GM21717 (cell line): ENCODE measurements at regions not wholly inside any gene's neighbourhood (a gene's known extent, or its start where the extent isn't known, plus 50 kb on each side); places are given as distances from the start of the nearest gene placed in this dataset.
A peak's percentile ranks its signal among the peaks of the same experiment; 100 is the strongest.

ENCODE experiments used
- ATAC-seq: cut with Tn5 transposase; IDR thresholded peaks from one replicate; pipeline ENCODE4 v1.9.1; 2021; ENCODE audit warnings: mild to moderate bottlenecking, moderate library complexity; ENCODE audit not compliant: unreplicated experiment

DNA sequence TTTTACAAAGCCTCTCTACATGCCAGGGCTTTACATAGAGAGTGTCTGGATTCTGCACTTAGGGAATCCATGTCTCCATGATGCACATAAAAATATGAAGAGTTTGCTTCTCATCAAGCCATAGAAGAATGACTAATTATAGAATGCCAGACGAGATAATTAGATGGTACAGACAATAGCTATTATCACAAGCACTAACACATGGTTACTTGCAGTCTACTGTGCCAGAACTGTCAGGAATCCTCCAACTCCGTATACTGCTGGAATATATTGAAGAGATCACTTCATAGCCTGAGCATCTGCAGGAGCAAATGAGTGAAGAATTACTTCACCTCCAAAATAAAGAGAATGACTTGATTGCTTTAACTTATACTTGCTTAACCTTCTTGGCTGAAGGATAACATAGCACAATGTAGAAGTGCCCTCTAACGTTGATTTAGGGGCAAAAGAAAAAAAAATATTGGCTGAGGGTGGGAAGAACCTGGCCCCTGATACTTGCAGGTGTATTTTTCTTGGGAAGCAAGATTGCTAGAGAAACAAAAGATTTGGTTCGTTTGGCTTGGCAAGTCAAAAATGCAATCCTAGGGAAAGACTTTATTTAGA, 272.8 kb upstream of the FAR2 start:
- no peak for ATAC-seq

DNA sequence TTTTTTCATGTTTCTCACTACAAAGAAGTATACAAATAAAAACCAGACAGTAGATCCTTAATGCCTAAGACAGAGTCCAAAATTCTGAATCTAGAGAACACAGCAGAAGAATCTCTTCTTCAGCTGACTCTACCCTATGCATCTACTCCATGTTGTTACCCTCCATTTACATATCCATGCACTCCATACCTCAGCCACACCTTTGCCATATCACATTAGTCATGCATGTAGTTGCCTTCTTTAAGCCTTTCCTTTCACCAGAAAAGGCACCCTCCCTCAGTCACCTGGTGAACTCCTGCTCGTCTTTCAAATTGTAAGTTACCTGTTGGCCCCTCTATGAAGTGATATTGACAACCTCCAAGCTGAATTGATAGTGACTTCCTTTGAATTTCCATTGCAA, 271.2 kb upstream of the FAR2 start:
- no peak for ATAC-seq

DNA sequence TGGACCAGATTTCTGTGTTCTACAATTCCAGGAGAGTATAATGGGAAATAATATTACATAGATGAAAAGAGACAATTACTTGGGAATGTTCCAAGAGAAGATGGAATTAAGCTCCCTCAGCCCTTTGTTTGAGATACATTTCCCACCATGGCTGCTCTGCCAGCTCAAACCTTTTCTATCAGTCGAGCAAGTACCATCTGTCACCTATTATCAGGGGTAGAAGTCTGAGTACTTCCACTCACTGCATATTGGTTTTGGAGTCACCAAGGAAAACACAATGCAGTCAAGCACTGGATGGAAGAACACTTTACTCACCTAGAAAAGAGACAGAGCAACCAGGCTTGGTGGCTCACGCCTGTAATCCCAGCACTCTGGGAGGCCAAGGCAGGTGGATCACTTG, 270.4 kb upstream of the FAR2 start:
- no peak for ATAC-seq

DNA sequence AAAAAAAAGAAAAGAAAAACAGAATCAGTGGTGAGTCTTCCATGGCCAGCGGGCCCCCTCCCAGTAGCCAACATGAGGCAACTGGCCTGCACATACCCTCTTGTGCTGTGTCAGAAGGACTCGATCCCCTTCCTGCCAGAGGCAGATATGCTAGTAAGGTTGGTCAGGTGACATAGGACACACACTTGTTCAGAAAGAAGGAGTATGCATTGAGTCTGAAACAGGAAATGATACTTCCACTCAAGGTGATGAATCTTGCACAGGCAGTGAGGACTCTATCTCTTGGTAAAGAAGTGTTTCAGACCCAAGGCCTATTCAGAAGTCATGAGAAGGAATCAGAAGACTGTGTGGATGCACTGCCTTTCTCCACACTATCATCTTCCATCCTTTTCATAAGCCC, 269.7 kb upstream of the FAR2 start:
- peak; percentile 74 for ATAC-seq

DNA sequence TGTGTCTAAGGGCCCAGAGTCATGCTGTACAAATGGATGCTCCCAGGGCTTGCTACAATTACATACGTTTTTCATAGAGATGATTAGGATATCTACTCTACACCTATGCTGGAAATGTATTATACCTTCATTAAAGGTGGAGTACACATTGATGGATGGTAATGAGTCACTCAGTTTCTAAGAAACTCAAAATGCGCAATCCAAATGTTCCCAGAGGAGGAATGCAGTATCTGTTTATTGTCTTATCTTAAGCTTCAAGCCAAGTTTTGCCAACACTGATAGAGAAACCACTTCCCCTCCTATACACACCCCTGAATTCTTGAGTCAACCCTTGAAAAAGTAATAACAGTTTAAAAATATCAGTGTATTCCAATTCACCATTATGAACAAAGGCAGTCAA, 266.6 kb upstream of the FAR2 start:
- ATAC-seq, result no peak

DNA sequence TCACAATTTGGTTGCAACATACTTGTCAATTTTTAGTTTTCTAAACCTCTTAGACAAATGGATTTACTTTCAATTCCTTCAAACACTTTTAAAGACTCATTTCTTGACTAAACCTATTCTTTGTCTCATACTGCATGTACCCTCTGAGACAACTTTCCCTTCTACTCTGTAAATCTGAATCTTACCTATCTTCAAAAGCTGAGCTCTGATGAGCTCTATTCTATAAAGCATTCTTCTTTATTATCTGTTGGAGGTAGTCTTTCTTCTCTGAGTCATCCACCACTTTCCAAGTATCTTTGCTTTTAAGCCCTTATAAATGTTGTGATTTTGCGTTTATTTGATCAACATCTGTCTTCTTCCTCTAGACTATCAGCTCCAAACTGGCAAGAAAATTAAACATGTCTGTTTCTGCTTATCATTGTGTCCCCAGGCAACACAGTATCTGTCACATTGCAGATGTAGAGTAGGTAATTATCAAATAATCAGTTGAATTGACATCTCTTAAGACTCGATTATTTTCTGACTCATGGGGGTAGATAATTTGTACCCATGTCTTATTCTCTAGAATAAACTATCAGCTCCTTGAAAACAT, 265.6 kb upstream of the FAR2 start:
- no peak for ATAC-seq

DNA sequence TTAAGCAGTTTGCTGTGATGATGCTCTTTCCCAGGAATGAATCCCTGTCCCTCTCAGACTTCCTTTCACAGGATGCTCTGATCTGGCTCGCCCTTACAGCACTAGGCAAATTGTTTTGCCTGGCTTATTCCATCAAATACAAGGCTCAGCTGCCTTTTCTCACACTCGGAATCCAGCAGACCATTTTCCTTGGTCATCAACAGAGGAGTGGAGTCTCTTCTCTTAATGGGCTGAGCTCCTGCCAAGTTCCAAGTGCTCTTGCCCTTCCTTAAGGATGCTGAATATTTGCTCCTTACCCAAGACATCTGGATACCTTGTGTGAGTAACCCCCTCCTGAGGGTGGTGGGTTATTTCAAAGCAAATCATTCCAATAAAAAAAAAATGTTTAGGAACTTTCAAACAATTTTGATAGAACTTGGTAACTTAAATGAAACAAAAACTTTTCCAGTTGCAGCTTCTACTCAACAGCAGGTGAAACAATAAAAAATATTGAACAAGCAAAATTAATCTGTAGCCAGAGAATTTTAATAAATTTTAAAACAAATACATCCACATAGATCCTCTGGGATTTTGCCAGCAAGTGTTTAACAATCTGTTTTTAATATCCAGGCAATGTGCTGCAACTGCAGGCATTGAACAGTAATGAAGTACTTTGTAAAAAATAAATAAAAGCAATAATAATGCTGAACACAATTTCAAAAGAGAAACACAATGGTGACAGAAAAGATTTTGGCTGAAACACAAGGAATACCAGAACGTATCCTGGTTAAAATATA, 264.0 kb upstream of the FAR2 start:
- no peak for ATAC-seq

DNA sequence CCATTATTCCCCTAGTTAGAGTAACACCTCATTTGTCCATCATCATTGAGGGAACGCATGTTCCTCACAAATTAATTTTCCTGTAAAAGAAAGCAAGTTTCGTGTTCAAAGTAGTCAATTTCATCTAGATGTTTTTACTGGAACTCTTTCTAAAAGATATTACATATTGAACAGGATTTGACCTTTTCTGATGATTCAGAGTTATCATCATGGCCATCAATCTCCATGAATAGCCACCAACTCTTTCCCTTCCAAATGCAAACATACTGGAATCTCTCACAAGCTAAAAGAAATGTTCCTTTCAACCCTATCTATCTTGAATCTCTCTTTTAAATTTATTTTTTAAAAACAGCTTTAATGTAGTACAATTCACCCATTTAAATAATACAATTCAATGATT, 263.1 kb upstream of the FAR2 start:
- no peak for ATAC-seq

DNA sequence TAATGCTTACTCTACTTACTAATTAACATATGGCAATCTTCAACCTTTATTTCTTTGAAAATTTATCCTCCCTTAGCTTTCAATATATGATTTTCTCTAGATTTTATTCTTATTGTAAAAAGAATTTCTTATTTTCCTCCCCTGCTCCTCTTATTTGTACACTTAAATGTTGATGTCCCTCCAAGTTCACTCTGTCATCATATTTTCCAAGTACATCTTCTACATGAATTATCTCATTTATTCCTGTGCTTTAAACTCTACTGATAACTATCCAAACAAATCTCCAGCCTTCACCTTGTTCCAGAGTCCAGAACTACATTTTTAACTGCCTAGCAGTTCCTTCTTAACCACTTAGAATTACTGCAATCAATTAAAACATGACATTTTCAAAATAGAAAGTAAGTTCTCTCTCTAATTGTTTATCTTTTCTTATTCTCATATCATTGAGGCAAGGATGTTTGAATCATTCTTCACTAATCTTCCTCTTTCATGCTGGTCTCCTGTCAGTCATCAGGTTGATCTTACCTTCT, 261.6 kb upstream of the FAR2 start:
- ATAC-seq, result no peak

DNA sequence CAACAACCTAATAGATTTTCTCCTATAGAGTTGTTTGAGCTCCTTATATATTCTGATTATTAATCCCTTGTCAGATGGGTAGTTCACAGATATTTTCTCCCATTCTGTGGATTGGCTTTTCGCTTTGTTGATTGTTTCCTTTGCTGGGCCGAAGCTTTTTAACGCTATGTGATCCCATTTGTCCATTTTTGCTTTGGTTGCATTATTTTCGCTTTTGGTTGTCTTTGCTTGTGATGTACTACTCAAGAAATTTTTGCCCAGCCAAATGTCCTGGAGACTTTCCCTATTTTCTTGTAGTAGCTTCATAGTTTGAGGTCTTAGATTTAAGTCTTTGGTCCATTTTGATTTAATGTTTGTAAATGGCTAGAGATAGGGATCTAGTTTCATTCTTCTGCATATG, 258.4 kb upstream of the FAR2 start:
- no peak for ATAC-seq

DNA sequence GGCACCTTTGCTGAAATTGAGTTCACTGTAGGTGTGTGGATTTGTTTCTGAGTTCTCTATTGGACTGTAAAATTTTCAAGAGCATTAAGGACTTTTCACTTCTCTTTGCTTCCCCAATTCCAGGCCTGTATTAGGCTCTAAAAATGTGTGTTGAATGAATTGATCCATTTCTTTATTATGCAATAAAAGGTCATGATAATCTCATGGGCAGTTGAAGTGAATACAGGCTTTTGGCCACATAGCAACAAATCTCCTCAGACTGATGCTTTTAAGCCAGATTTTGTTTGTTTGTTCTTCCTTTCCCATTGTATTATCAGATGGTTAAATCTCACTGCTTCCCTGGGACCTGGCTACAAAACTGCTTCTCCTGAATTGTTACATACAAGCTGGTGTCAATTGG, 258.0 kb upstream of the FAR2 start:
- ATAC-seq, result no peak

DNA sequence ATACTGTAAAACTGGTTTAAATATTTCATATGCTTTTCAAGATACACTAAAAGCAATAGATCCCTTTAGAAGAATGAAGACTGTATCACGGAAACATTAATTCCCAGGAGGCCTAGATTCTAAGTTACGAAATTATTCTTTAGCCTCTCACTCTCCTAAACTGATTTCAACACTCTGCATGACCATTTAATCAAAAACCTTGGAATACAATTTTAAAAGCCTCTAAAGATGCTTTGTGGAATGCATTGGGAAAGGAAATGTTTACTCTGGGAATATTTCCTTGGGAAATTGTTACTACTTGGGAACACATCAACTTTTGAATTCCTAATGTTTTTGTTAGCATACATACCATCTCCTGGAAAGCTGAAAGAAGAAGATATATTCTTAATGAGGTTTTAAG, 255.7 kb upstream of the FAR2 start:
- ATAC-seq, result no peak

DNA sequence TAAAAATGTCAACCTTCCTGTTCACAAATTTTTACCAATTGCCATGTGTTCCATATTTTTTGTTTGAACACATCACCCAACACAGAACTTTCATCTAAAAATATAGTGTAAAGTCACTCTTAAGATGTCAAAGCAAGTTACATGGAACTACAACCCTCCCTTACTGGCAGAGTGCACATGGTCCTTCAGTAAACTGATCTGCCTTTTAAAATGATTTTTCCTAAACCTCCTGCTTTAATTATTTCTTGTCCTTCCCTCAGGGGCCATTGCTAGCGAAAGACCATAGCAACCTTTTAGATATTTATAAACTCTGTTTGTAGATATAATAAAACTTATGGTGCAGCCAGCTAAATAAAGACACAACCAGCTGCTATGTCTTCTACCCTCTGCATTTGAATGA, 255.2 kb upstream of the FAR2 start:
- ATAC-seq, result no peak

DNA sequence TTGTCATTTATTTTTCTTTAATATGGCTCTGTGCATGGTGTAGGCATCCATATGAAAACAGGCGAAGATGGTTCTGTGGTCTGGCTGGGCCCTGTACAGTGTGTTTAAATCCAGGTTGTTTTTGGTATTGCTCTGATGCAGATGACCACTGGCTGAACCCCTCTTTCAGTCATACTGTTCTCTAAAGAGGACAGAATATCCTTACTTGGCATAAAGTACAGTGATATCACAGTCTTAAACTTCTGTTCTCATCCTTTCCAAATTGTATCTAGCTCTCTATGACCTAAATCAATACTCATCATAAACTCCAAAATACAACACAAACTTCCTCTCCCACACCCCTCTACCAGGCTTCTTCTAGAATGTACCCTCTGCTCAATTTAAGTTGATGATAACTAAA, 252.7 kb upstream of the FAR2 start:
- ATAC-seq, result no peak

DNA sequence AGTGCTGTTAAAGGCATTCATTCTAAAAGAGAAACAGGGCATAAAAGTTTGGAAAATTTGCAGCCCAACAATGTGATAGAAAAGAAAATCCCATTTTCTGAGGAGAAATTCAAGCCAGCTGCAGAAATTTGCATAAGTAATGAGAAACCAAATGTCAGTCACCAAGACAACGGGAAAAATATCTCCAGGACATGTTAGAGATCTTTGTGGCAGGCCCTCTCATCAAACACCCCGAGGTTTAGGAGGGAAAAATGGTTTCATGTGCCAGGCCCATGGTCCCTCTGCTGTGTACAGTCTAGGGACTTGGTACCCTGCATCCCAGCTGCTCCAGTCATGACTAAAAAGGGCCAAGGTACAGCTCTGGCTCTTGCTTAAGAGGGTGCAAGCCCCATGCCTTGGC, 251.0 kb upstream of the FAR2 start:
- ATAC-seq, result no peak

DNA sequence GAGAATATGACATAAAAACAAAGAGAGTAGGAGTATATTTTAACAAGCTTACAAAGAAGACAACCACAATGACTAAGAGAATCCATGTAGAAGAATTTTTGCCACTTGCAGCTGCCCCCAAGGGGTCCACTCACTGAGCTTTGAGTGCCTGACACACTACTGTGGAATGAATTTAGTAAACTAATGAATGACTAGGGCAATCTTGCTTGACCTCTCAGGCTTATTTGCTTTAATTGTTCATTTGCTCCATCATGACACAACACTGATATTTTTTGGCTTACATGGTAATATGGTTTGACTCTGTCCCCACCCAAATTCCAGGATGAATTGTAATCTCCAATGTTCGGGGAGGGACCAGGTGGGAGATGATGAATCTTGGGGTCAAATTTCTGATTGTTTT, 249.1 kb upstream of the FAR2 start:
- no peak for ATAC-seq

DNA sequence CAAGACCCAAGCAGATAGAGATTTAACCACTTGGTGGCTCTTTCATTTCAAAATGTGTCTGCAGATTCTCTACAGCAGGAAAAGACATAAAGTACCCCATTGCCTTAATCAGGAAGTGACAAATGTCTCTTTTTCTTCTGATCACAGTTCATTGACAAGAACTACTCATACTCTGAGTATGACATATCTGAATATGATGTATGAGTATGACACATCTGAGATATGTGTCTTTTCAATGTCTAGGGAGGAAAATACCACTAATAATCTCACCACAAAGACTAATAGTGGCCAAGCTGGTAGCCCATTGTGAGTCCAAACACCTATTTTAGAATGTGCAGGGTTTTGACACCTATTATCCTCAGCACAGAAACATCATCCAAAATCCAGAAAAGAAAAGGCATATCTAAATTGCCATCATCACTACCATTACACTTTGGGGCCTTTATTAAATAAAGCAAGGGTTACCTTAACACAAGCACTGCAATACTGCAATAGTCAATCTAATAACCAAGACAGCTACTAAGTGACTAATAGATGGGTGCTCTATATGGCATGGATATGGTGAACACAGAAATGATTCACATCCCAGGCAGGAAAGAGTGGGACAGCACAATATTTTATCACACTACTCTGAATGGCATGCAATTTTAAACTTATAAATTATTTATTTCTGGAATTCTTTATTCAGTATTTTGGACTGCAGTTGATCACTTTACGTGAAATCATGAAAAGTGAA, 243.7 kb upstream of the FAR2 start:
- no peak for ATAC-seq

DNA sequence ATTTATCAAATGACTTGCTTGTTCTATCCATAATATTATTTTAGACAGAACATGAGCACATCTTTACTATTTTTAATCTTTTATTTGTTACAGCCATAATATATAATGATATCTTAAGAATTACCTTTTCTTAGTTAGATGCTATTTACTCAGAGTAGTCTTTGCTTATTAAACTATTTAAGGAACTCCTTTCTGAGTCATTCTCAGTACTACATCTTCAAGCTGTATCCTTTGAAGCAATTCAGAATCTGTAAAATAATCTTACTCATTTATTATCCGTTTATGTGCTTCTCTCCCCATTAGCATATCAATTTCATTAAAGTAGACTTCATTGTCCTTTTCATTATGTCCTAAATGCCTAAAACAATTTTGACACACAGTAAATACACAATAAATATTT, 240.4 kb upstream of the FAR2 start:
- ATAC-seq, result no peak

DNA sequence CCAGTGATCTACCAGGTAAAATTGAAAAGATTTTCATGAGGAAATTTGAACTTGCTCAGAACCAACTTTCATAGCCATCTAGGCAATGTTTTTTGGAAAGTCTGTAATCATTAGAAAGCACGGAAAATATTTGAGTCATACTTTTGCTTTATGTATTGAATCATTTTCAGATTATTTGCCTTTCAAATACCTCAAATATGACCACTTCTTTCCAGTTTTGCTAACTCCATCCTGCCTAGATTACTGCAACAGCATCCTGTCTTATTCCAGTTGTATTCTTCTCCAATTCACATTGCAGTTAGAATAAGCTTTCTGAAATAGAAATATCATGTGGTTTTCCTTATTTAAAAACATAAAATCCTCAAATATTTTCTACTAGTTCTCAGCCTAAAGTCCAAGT, 239.8 kb upstream of the FAR2 start:
- no peak for ATAC-seq

DNA sequence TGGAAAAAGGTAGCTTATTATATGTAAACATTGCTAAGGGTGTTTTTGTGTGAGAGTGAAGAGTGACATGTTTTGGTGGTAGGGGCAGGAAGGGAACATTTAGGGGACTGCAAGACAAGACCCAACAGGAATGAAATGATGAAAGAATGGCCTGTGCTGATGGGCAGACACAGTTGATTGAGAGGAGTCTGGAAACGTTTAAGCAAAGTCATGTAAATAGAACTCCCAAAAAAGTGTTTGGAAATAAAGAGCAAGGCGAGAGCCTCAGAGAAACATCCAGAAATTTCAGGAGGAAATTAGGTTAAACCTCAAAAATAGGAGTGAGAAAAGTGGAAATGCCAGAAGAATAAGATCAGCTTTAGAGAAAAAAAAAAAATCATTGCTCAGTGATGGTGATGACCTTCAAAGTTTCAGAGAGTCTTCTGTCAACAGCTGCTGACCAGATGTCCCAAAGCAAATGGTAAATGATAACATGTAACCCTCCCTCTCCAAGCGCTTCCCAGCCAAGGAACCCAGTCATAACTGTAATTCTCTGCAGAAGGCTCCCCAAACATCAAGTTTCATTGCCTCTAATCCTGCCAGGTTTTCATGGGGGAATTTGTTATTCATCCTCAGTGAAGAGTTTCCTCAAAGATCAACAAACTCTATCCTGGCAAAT, 223.2 kb upstream of the FAR2 start:
- no peak for ATAC-seq

DNA sequence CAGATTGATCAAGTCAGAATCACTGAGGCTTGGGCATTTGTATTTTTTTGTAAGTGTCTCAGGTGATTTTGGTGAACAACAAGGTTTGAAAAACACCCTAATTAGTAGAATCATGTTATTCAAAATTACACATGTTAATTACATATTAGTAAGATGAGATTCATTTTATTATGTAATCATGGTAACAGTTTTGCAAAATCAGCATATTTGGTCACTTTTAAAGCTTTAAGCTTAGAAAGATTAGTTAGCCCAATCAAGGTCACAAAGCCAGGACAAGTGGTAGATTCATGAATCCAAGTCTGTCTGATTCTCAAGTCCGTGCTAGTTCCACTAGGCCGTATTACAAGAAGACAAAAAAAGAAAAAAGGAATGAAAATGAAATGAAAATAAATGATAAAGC, 218.4 kb upstream of the FAR2 start:
- no peak for ATAC-seq
